ENCODE measurements at regions not wholly inside any gene's neighbourhood (a gene's known extent, or its start where the extent isn't known, plus 50 kb on each side); places are given as distances from the start of the nearest gene placed in this dataset.
"Not testable (repeated sequence)": the region's sequence is repeated elsewhere in the genome, so short reads cannot be mapped to it uniquely, and the experiment has no call there.

- no peak for DNase-seq (ENCODE audit: low spot score in 2 of 2)
- intact Hi-C loops (cut with DNase I), result no loop called here
- no peak overlapping the region for H3K27ac ChIP-seq
- H3K9me3 ChIP-seq, result peaks cover 12 to 18% of the 10 kb centered on the region in 2 donors
- no peaks in the 10 kb centered on the region for H3K4me1 ChIP-seq
- H3K4me3 ChIP-seq, result no peak overlapping the region
- no peaks in the 10 kb centered on the region for H3K36me3 ChIP-seq
- no peak for TF ChIP-seq CTCF (IDR thresholded peaks at IDR 0.05)
- H3K27me3 ChIP-seq, result no peaks in the 10 kb centered on the region
Observed at GRCh38 chr20:29299811-29300578, 1957.5 kb upstream of the DEFB115 start.

- Histone ChIP-seq H3K9me3 (peaks cover 12 to 18% of the 10 kb centered on the region in 2 donors), H3K4me3 (no peak overlapping the region), H3K27me3 (no peaks in the 10 kb centered on the region), H3K4me1 (no peaks in the 10 kb centered on the region), H3K36me3 (no peaks in the 10 kb centered on the region), H3K27ac (no peak overlapping the region)
- DNase-seq (ENCODE audit: low spot score in 2 of 2), result no peak
- intact Hi-C loops (cut with DNase I), result no loop called here
- TF ChIP-seq CTCF (IDR thresholded peaks at IDR 0.05), result no peak
Observed at GRCh38 chr20:29300579-29301551, 1956.6 kb upstream of the DEFB115 start.

- TF ChIP-seq CTCF (IDR thresholded peaks at IDR 0.05), result no peak
- Histone ChIP-seq H3K27me3 (no peaks in the 10 kb centered on the region), H3K4me1 (no peaks in the 10 kb centered on the region), H3K36me3 (no peaks in the 10 kb centered on the region), H3K27ac (no peak overlapping the region), H3K9me3 (peaks cover 12 to 18% of the 10 kb centered on the region in 2 donors), H3K4me3 (no peak overlapping the region)
- intact Hi-C loops (cut with DNase I), result no loop called here
- no peak for DNase-seq (ENCODE audit: low spot score in 2 of 2)
Observed at GRCh38 chr20:29301624-29302259, 1955.7 kb upstream of the DEFB115 start.

GRCh38 chr20:29302979-29303644 is 1954.4 kb upstream of the DEFB115 start:
- Histone ChIP-seq H3K36me3 (no peaks in the 10 kb centered on the region), H3K27ac (no peak overlapping the region), H3K9me3 (peaks cover 5 to 12% of the 10 kb centered on the region in 2 donors), H3K4me3 (no peak overlapping the region), H3K27me3 (no peaks in the 10 kb centered on the region), H3K4me1 (no peaks in the 10 kb centered on the region)
- no peak for TF ChIP-seq CTCF (IDR thresholded peaks at IDR 0.05)
- intact Hi-C loops (cut with DNase I), result no loop called here
- no peak for DNase-seq (ENCODE audit: low spot score in 2 of 2)

GRCh38 chr20:29306390-29307072 is 1950.9 kb upstream of the DEFB115 start:
- DNase-seq (ENCODE audit: low spot score in 2 of 2), result no peak

GRCh38 chr20:29307484-29307883 is 1950.0 kb upstream of the DEFB115 start:
- H3K4me3 ChIP-seq; H3K9me3 ChIP-seq; H3K27me3 ChIP-seq; DNase-seq (ENCODE audit: low spot score in 2 of 2); H3K27ac ChIP-seq; intact Hi-C loops (cut with DNase I); H3K4me1 ChIP-seq; H3K36me3 ChIP-seq: not testable (repeated sequence)

More at GRCh38 chr20:29306390-29307072, 1950.9 kb upstream of the DEFB115 start:
- no peaks in the 10 kb centered on the region for H3K27me3 ChIP-seq
- no peaks in the 10 kb centered on the region for H3K4me1 ChIP-seq
- H3K9me3 ChIP-seq, result peaks cover 2 to 4% of the 10 kb centered on the region in 2 donors
- no peak overlapping the region for H3K27ac ChIP-seq
- no peaks in the 10 kb centered on the region for H3K36me3 ChIP-seq
- H3K4me3 ChIP-seq, result no peak overlapping the region
- no peak for TF ChIP-seq CTCF (IDR thresholded peaks at IDR 0.05)
- intact Hi-C loops (cut with DNase I), result no loop called here

- H3K27ac ChIP-seq; H3K9me3 ChIP-seq; intact Hi-C loops (cut with DNase I); DNase-seq (ENCODE audit: low spot score in 2 of 2); H3K4me1 ChIP-seq; H3K27me3 ChIP-seq; H3K36me3 ChIP-seq; H3K4me3 ChIP-seq: not testable (repeated sequence)
Observed at GRCh38 chr20:29308956-29309355, 1948.5 kb upstream of the DEFB115 start.

All from ascending aorta (tissue), 2 donors.